Heart left ventricle (tissue), 16 donors: ENCODE measurements at regions not wholly inside any gene's neighbourhood (a gene's known extent, or its start where the extent isn't known, plus 50 kb on each side); places are given as distances from the start of the nearest gene placed in this dataset.
A peak's percentile ranks its signal among the peaks of the same experiment; 100 is the strongest.

Source experiments
- ATAC-seq, 4 donors: fragments of 200-7000 bp; cut with Tn5 transposase; one replicate each; pipeline ENCODE4 v1.9.1; 2020 to 2022; ENCODE audit warnings: moderate library complexity in 4 of 4, mild to moderate bottlenecking in 3 of 4, moderate number of reproducible peaks in 1 of 4
- DNase-seq, 5 donors: peaks; one replicate each; pipeline ENCODE4 v3.0.0-alpha.2; 2020
- H3K27ac ChIP-seq, 12 donors: fragments of 200-600 bp; sonication (generic) in 4 of 12; one replicate each; pipeline versions ENCODE4 v1.5.0 to v1.8.0; 2016 to 2022; ENCODE audit warnings: mild to moderate bottlenecking in 2 of 12
- H3K27me3 ChIP-seq, 9 donors: fragments of 200-600 bp; sonication (generic) in 2 of 9; one replicate each; pipeline versions ENCODE4 v1.5.1 to v1.8.0; 2016 to 2022; ENCODE audit warnings: mild to moderate bottlenecking in 3 of 9
- H3K36me3 ChIP-seq, 9 donors: fragments of 200-600 bp; sonication (generic) in 2 of 9; one replicate each; pipeline versions ENCODE4 v1.5.0 to v1.8.0; 2018 to 2022; ENCODE audit warnings: mild to moderate bottlenecking in 2 of 9
- H3K4me1 ChIP-seq, 12 donors: fragments of 200-600 bp; sonication (generic) in 4 of 12; one replicate each; pipeline versions ENCODE4 v1.5.0 to v1.8.0; 2016 to 2022; ENCODE audit warnings: mild to moderate bottlenecking in 3 of 12
- H3K4me3 ChIP-seq, 12 donors: fragments of 200-600 bp; sonication (generic) in 4 of 12; one replicate each; pipeline versions ENCODE4 v1.5.0 to v1.8.0; 2017 to 2022; ENCODE audit warnings: mild to moderate bottlenecking in 9 of 12, moderate library complexity in 4 of 12
- H3K9me3 ChIP-seq, 12 donors: fragments of 200-600 bp; sonication (generic) in 4 of 12; one replicate each; pipeline versions ENCODE4 v1.5.0 to v1.8.0; 2016 to 2022; ENCODE audit warnings: mild to moderate bottlenecking in 1 of 12
- CTCF ChIP-seq, 12 donors: fragments of 200-600 bp; sonication (generic) in 4 of 12; IDR thresholded peaks; one replicate each; pipeline versions ENCODE4 v1.5.0 to v1.8.0; 2018 to 2022; ENCODE audit warnings: antibody characterized with exemption in 12 of 12, mild to moderate bottlenecking in 5 of 12
- POLR2A ChIP-seq, 2 donors: fragments of 450-650 bp; IDR thresholded peaks; one replicate each; pipeline ENCODE4 v1.6.1; 2017; ENCODE audit warnings: antibody characterized with exemption in 2 of 2, mild to moderate bottlenecking in 2 of 2, moderate library complexity in 2 of 2
- WGBS, 4 donors: extraction: QIAGEN DNeasy Blood & Tissue Kit in 2 of 4; methylation state at CpG; one replicate each; pipeline versions ENCODE4 v1.1.5 to v1.1.7; 2013 to 2018; 5-methylcytosine and 5-hydroxymethylcytosine counted together
- intact Hi-C, 10 donors: fragments of 100-400 bp; cut with DNase I; formaldehyde crosslinking; loops; one replicate each; pipeline versions ENCODE4 v1.11.1 to v1.14.2; 2022
- donor health status: ischemic (EF 13 %, LVEDD 7.1; RV severe dilation, severe dysfunction).
- donor health status: healthy with polysubstance abuse.
- donor health status: DM: no; HTN: yes; CAD: no.
- donor health status: DM: no; HTN: no; CAD: no.
- donor health status: ischemic (EF 25% LVEDD 6.9; RV normal size, moderate dysfunction).
- donor health status: ischemic (EF 25% LVEDD 5.7; RV mildly dilated, moderate dysfunction).
- donor health status: healthy.
- donor health status: DM: yes; HTN: yes; CAD: no.
- donor health status: ischemic (EF 35%, LVEDD 5.7; RV mildly dilated, moderate dysfunction).
- donor health status: nonischemic (EF 11% LVEDD 7.7; RV severe dilation, severe dysfunction).
- donor health status: DM: yes; HTN: yes; CAD: no.
- donor health status: PGD.
- donor health status: ischemic (EF 29% LVEDD 5.4; RV normal size, mild dysfunction).
- donor health status: nonischemic (EF 23%, LVEDD 6.1; RV moderate dilation, normal function).

GRCh38 chr12:93027041-93027440 lies 97.9 kb upstream of the EEA1 start:
- intact Hi-C loops = loop anchor here in 8 of 10 donors (5.0 to 10.0 kb wide), 8 partner anchors 35 to 368 kb away; partner anchors contain the start of gene NUDT4 (in 1 of the 8)
- ATAC-seq = no peak
- WGBS, 4 donors = 81 to 86% (median 85%) methylated on average over 2 of the region's 2 CpGs
- no peaks in the 10 kb centered on the region for H3K9me3 ChIP-seq
- H3K4me3 ChIP-seq = no peak overlapping the region
- H3K36me3 ChIP-seq = no peaks in the 10 kb centered on the region
- H3K27me3 ChIP-seq = no peaks in the 10 kb centered on the region
- peak overlapping the region in 2 of 12 donors; percentile 14 to 30 for H3K27ac ChIP-seq
- no peak for DNase-seq
- peaks cover 0 to 17% (median 1%) of the 10 kb centered on the region in 12 donors for H3K4me1 ChIP-seq
- TF ChIP-seq CTCF (IDR thresholded peaks at IDR 0.05) (no peak), POLR2A (IDR thresholded peaks at IDR 0.05) (no peak)

GRCh38 chr12:93029091-93029490 lies 100.0 kb upstream of the EEA1 start:
- Histone ChIP-seq H3K4me1 (peaks cover 0 to 17% (median 1%) of the 10 kb centered on the region in 12 donors), H3K4me3 (no peak overlapping the region), H3K27ac (peak overlapping the region; percentile 60 to 89 (median 71)), H3K27me3 (no peaks in the 10 kb centered on the region), H3K36me3 (no peaks in the 10 kb centered on the region), H3K9me3 (no peaks in the 10 kb centered on the region)
- DNase-seq (peak; percentile 14 to 75 (median 52)), ATAC-seq (peak; percentile 79 to 96 (median 93))
- intact Hi-C loops = loop anchor here in 8 of 10 donors (5.0 to 10.0 kb wide), 8 partner anchors 33 to 366 kb away; partner anchors contain the start of gene NUDT4 (in 1 of the 8)
- TF ChIP-seq CTCF (IDR thresholded peaks at IDR 0.05) (peak in 2 of 12 donors; percentile 15 to 22), POLR2A (IDR thresholded peaks at IDR 0.05) (peak in 1 of 2 donors; percentile 17)
- WGBS, 4 donors = 28 to 45% (median 44%) methylated on average over 4 of the region's 4 CpGs

GRCh38 chr12:93031028-93031427 lies 101.9 kb upstream of the EEA1 start:
- ATAC-seq = no peak
- 64 to 72% (median 68%) methylated on average over 2 of the region's 2 CpGs for WGBS, 4 donors

GRCh38 chr12:93032758-93033157 lies 103.7 kb upstream of the EEA1 start:
- Histone ChIP-seq H3K9me3 (no peaks in the 10 kb centered on the region), H3K4me1 (peaks cover 0 to 17% (median 0%) of the 10 kb centered on the region in 12 donors), H3K4me3 (no peak overlapping the region), H3K27me3 (no peaks in the 10 kb centered on the region), H3K27ac (no peak overlapping the region), H3K36me3 (no peaks in the 10 kb centered on the region)
- intact Hi-C loops = no loop called here
- no peak for ATAC-seq
- DNase-seq = no peak
- TF ChIP-seq CTCF (IDR thresholded peaks at IDR 0.05) (no peak), POLR2A (IDR thresholded peaks at IDR 0.05) (no peak)

More at GRCh38 chr12:93031028-93031427, 101.9 kb upstream of the EEA1 start:
- H3K9me3 ChIP-seq = no peaks in the 10 kb centered on the region
- no peak overlapping the region for H3K4me3 ChIP-seq
- TF ChIP-seq POLR2A (IDR thresholded peaks at IDR 0.05) = no peak
- intact Hi-C loops = no loop called here
- H3K27me3 ChIP-seq = no peaks in the 10 kb centered on the region
- DNase-seq = no peak
- no peaks in the 10 kb centered on the region for H3K36me3 ChIP-seq
- peaks cover 0 to 17% (median 0%) of the 10 kb centered on the region in 12 donors for H3K4me1 ChIP-seq
- peak overlapping the region in 1 of 12 donors; percentile 89 for H3K27ac ChIP-seq

GRCh38 chr12:93033948-93034347 lies 104.9 kb upstream of the EEA1 start:
- intact Hi-C loops = no loop called here
- H3K27ac ChIP-seq = no peak overlapping the region
- peaks cover 0 to 14% (median 0%) of the 10 kb centered on the region in 12 donors for H3K4me1 ChIP-seq
- 71 to 98% (median 96%) methylated on average over 1 of the region's 1 CpG for WGBS, 4 donors
- no peaks in the 10 kb centered on the region for H3K36me3 ChIP-seq
- no peaks in the 10 kb centered on the region for H3K9me3 ChIP-seq
- no peak for DNase-seq
- no peak overlapping the region for H3K4me3 ChIP-seq
- no peaks in the 10 kb centered on the region for H3K27me3 ChIP-seq
- ATAC-seq = no peak
- no peak for TF ChIP-seq CTCF (IDR thresholded peaks at IDR 0.05)
- TF ChIP-seq POLR2A (IDR thresholded peaks at IDR 0.05) = no peak
